ENCODE measurements at regions not wholly inside any gene's neighbourhood (a gene's known extent, or its start where the extent isn't known, plus 50 kb on each side); places are given as distances from the start of the nearest gene placed in this dataset.

DNA sequence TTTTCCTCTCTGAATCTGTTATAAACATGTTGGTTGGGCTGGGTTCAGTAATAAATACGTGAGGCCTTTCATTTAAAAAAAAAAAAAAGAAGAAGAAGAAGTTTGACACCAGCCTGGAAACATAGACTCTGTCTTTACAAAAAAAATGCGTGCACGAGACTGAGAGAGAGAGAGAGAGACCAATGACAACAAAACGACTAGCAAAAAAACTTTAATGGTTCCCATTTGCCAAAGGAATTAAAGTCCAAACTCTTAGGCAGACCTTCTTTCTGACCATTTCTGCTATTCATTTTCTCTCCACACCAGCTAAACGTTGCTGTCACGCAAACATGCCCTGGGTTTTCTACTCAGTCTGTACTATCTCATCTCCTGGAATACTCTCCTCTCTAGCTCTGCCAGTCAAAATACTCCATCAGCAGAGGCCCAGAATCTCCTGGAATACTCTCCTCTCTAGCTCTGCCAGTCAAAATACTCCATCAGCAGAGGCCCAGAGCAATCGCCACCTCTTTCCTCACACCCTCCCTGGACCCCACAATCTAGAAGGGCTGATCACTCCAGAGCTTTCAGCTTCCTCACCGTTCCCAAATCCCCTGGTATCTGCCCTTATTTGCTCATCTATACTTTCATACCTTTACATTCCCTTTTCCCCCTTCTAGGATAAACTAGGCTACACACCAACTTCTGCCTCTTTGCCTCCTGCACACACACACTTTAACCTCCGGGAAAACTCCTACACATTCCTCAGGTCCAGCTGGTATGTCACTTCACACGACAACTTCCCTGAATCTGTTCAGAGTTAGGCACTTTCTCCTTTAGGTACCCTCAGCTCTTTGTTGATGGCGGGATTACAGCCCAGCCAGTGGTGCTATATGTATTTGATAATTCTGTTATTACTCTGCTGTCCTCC is 100.0 kb downstream of the CDC7 start:
- TF ChIP-seq POLR2A (IDR thresholded peaks at IDR 0.05), result no peak
- TF ChIP-seq CTCF (IDR thresholded peaks at IDR 0.05), result no peak
